RWPE1 (cell line): ENCODE measurements at regions not wholly inside any gene's neighbourhood (a gene's known extent, or its start where the extent isn't known, plus 50 kb on each side); places are given as distances from the start of the nearest gene placed in this dataset.
"Not testable (repeated sequence)": the region's sequence is repeated elsewhere in the genome, so short reads cannot be mapped to it uniquely, and the experiment has no call there.

Experiments used
- CTCF ChIA-PET: fragments of 350-600 bp; sonication (Branson Sonifier 250); formaldehyde crosslinking; extraction: SDS; loops from one replicate; lab custom pipeline; 2021; lab: Yijun Ruan, JAX
- POLR2A ChIA-PET: fragments of 400-600 bp; formaldehyde crosslinking; extraction: SDS; loops from one replicate; lab custom pipeline; 2020; ENCODE audit warnings: antibody characterized with exemption; ENCODE audit not compliant: low non-redundant PET; lab: Yijun Ruan, JAX
- DNase-seq: peaks from one replicate; pipeline ENCODE4 v3.0.0; 2012; ENCODE audit warnings: low spot score
- H3K27ac ChIP-seq: fragments of 450-650 bp; 2 replicates; pipeline ENCODE4 v1.5.1; 2017
- TF ChIP-seq, protein P1 (sequence below): fragments of 450-650 bp; conservative IDR thresholded peaks from 2 replicates; pipeline ENCODE4 v1.5.1; 2017; ENCODE audit warnings: low read depth, mild to moderate bottlenecking

- POLR2A ChIA-PET: no interaction called here
These were observed 296.2 kb downstream of the MDFIC start for GRCh38 chr7:115218076-115218475.

GRCh38 chr7:115217373-115217772 is 295.5 kb downstream of the MDFIC start:
- TF ChIP-seq, protein P1, sequence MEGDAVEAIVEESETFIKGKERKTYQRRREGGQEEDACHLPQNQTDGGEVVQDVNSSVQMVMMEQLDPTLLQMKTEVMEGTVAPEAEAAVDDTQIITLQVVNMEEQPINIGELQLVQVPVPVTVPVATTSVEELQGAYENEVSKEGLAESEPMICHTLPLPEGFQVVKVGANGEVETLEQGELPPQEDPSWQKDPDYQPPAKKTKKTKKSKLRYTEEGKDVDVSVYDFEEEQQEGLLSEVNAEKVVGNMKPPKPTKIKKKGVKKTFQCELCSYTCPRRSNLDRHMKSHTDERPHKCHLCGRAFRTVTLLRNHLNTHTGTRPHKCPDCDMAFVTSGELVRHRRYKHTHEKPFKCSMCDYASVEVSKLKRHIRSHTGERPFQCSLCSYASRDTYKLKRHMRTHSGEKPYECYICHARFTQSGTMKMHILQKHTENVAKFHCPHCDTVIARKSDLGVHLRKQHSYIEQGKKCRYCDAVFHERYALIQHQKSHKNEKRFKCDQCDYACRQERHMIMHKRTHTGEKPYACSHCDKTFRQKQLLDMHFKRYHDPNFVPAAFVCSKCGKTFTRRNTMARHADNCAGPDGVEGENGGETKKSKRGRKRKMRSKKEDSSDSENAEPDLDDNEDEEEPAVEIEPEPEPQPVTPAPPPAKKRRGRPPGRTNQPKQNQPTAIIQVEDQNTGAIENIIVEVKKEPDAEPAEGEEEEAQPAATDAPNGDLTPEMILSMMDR: peak; percentile 37
- POLR2A ChIA-PET: no interaction called here
- H3K27ac ChIP-seq: no peak overlapping the region
- peak; percentile 11 for DNase-seq
- CTCF ChIA-PET: interaction anchor here (0.6 to 1.8 kb wide), 3 partner anchors 13 to 352 kb away, joined by 4 to 13 read pairs (median 4); no protein-coding TSS in a partner anchor

More at GRCh38 chr7:115218076-115218475, 296.2 kb downstream of the MDFIC start:
- H3K27ac ChIP-seq: no peak overlapping the region
- TF ChIP-seq, protein P1: no peak
- CTCF ChIA-PET: interaction anchor here (0.6 to 1.8 kb wide), 3 partner anchors 12 to 352 kb away, joined by 4 to 13 read pairs (median 4); no protein-coding TSS in a partner anchor
- no peak for DNase-seq

GRCh38 chr7:115216652-115217051 is 294.8 kb downstream of the MDFIC start:
- H3K27ac ChIP-seq: no peak overlapping the region
- no peak for DNase-seq
- ChIA-PET POLR2A (no interaction called here), CTCF (interaction anchor here (0.6 to 1.8 kb wide), 9 partner anchors 15 to 1820 kb away, joined by 3 to 13 read pairs (median 4); no protein-coding TSS in a partner anchor)
- TF ChIP-seq, protein P1: no peak

- POLR2A ChIA-PET: no interaction called here
- H3K27ac ChIP-seq: no peak overlapping the region
- no peak for DNase-seq
- CTCF ChIA-PET: no interaction called here
- TF ChIP-seq, protein P1: no peak
These were observed 289.3 kb downstream of the MDFIC start for GRCh38 chr7:115211171-115211570.

DNA sequence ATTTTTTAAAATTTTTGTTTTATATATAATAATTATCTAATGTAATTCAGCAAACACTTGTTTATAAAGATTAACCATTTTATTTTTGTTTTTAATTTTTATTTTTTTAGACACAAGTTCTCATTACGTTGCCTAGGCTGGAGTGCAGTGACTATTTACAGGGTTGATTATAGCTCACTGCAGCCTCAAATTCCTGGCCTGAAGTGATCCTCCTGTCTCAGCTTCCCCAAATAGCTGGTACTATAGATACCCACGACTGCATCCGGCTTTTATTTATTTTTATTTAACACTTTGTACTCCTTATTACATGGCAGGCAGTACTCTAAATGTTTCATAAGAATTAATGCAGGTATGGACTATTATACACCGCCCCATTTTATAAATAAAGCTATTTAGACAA is 288.7 kb downstream of the MDFIC start:
- no peak overlapping the region for H3K27ac ChIP-seq
- TF ChIP-seq, protein P1: no peak
- CTCF ChIA-PET: no interaction called here
- DNase-seq: no peak
- POLR2A ChIA-PET: no interaction called here

DNA sequence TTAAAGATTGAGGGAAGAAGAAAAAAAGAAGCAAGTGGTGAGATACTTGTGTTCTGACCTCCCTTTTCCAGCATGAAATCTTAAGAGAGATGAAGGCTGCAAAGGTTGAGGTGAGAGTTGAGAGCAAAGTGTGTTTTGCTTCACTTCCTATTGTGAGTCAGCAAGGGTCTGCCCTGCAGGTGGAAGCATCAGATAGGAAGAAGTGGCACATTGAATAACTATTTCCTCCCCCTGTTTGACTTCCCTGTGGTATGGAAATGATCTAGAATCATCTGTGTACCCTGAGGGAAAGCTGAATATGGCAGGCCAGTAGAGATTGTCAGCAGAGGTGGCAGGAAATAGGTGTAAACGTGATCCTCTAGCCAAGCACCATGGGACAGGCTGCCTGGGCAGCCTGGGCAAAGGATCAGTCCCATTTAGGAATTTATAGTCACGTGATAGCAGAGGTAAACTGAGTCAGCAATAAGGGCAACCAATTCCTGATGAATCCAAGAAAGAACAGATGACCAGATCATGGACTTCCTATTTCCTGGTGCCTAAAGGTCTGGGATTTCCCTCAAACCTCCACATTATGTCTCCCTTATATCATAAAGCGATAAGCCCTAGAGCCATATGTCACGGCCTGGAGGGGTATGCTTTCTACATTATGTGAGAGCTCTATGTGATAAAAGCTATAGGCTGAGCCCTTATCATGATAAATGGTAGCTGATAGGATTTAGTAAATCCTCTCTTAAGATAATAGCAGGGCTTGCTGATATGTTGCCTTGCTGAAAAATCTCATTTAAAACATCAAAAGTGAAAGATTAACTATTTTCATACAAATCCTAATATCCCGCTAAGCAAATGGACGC is 287.0 kb downstream of the MDFIC start:
- TF ChIP-seq, protein P1: no peak
- no peak overlapping the region for H3K27ac ChIP-seq
- no peak for DNase-seq
- ChIA-PET CTCF (interaction anchor here (0.7 kb wide), 1 partner anchor 792 kb away, joined by 3 read pairs; no protein-coding TSS in a partner anchor), POLR2A (no interaction called here)

DNA sequence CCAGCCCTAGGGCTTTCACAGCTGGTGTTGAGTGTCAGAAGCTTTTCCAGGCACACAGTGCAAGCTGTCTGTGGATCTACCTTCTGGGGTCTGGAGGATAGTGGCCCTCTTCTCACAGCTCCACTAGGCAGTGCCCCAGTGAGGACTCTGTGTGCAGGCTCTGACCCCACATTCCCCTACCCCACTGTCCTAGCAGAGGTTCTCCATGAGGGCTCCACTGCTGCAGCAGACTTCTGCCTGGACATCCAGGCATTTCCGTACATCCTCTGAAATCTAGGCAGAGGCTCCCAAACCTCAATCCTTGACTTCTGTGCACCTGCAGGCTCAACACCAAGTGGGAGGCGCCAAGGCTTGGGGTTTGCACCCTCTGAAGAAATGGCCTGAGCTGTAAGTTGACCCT is 284.5 kb downstream of the MDFIC start:
- H3K27ac ChIP-seq, DNase-seq, CTCF ChIA-PET, POLR2A ChIA-PET: not testable (repeated sequence)
